ENCODE measurements at regions not wholly inside any gene's neighbourhood (a gene's known extent, or its start where the extent isn't known, plus 50 kb on each side); places are given as distances from the start of the nearest gene placed in this dataset.

DNA sequence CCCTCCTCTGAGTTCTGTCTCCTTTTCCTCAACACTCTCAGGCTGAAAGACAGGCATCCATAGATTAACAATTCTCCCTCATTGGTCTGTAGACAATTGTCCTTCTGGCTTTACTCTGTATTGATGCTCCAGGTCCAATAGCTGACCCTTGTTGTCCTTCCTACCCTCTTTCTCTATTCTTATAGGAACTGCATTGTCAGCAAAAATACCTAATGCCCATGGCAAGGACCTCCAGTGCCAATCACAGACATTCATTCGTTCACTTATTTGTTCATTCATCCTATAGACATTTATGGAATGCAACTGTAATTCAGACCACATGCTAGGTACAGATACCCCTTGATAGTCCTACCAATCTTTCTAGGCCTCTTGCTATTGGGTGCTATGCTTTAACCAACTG, 69.8 kb upstream of the DTNA start:
- no peak for DNase-seq (ENCODE audit: low read depth)

DNA sequence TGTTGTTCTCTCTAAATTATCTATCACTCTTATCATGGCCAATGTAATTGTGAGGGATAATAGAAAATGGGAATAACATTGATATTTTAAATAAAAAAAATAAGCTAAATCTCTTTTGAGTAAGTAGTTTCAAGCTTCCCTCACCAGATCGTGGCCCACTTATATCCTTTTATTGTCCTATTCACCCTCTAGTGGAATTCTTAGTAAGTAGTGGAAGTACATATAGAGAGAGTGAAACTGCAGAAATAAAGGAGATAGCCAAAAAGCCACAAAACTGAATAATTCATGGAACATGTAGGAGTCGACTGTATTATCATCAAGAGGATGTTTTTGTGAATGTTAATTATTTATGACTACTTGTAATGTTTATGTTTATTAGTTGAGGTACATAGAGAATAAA, 66.1 kb upstream of the DTNA start:
- DNase-seq (ENCODE audit: low read depth), result no peak

DNA sequence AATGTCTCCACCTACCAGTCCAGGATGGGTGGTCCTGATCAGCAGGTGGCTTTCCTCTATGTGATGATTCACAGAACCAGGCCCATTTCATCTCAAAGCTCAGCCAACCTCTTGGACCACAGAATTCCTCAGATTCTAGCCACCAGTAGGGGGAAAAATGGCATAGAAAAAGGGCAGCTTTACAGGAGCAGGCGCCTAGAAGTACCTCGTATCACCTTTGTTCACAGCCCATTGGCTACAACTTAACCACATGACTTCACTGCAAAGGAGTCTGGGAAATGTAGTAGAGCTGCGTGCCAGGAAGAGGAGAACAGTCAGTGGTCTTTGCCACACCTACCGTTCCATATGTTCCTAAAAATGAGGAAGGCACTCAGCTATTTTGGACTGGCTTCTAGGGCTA, 62.8 kb upstream of the DTNA start:
- no peak for DNase-seq (ENCODE audit: low read depth)

GRCh38 chr18:34648269-34648985, 61.7 kb upstream of the DTNA start:
- DNase-seq (ENCODE audit: low read depth), result no peak

DNA sequence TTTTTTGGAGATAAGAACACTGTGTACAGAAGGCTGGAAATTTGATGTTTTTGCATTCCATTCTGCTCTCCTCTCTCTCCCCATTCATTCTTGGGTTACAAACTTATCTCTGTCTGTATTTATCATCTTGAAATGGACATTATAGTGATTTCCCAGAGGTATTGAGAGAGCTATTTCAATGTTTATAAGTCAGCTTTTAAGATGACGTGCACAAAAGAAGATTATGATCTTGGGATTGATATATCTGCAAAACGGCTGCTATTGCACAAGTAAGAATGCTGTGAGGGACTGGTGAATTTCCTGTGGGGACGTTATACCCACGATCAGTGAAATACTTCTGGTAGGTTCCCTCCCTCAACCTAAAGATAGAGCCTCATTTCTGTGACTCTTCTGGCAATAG, 61.0 kb upstream of the DTNA start:
- peak; percentile 4 for DNase-seq (ENCODE audit: low read depth)

DNA sequence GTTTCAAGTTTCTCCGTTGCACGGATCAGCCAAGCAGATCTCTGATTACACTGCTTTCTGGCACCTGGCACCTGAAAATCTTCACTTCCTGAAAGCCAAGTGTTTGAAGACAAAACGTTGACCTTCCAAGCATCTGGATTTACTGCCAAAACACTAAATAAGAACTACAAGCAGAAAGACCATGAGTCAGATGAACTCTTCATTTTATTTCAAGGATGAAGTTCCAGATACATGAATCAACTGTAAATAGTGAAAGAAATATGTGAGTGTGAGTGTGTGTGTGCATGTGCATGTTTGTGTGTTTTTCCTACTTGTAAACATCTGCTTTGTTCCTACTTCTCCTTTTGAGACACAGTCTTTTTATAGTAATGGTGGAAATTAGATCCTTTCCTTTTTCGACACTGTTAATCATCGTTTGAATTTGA, 60.0 kb upstream of the DTNA start:
- peak; percentile 46 for DNase-seq (ENCODE audit: low read depth)

GRCh38 chr18:34651586-34652369, 58.3 kb upstream of the DTNA start:
- DNase-seq (ENCODE audit: low read depth), result no peak

DNA sequence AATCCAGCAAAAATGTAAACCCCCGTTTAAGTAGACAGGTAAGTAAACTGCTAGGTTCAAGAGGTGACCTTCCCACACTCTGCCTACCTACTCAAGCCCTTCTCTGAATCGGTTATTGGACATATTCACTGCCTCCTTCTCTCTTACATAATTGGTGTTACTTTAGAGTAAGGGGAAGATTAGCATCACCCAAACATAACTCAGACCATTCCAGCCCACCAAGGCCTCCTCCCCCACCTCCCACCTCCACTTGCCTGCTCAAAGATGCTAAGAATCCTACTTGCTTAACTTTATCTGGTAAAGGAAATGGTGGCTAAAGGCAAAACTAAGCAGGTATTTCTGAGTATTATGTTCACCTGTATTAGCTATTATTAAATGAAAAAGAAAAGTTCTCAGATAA, 55.0 kb upstream of the DTNA start:
- DNase-seq (ENCODE audit: low read depth), result no peak

DNA sequence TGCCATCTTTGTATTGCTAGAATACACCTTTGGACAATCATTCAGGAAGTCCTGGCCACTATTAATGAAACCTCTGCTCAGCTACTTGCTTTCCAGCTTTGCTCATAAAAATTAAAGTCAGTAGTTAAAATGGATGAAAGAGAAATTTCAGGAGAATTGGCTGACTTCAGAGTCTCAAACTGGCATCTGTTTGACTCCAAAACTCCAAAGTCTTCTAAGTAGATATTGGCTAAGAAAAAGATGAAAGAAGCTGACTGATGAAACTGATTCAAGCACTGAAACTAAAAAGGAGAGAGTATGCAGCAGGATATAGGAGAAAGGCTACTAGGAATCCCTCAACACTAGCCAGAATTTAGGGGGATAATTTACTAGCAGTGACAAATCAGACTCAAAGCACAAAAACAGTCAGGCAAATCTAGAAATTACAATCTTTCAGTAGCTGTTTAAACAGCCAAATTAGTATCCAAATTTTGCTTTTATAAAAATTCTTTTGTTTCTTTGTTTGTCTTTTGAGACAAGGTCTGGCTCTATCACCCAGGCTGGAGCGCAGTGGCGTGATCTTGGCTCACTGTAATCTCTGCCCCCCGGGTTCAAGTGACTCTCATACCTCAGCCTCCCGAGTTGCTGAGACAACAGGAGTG, 52.1 kb upstream of the DTNA start:
- DNase-seq (ENCODE audit: low read depth), result no peak

DNA sequence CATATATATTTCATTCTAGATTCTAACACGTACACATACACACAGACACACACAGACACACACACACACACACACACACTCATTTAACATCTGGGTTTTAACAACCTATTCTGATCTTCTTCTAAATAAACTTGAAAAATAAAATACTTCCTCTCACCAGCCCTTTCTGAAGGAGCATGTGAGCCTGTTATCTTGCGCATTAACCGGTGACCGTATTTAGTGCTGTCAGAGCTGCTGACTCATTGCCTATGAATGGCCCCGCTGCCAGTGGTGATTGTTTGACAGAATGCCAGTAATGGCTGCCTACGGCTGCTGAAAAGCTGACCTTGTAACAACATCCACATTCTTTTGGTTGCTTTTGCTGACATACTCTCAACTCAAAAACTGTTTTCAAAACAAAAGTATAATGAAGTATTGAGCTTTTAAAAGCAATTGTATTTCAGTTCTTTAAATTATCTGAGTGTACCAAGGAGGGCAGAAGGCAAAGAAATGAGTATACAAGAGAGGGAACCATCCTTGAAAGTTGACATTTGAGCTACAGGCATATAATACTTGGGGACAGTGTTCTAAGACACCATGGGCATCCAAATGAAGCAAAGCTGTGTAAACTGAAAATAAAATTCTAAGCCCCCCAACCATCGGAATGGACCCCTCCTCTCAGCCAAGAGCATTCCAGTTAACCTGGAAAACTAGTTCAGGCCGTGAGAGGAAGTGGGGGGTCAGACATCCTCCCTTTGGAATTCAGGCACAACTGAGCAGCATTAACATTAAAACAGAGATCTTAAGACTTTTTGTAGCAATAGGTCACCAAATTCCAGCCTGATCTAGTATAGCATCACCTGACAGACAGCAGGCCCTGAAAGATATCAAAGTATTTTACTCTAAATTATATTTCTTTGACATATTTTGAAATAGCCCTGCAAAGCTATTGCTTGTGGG, 50.2 kb upstream of the DTNA start:
- DNase-seq (ENCODE audit: low read depth), result peak; percentile 97

Measured in EH (cell line).